ENCODE measurements at regions not wholly inside any gene's neighbourhood (a gene's known extent, or its start where the extent isn't known, plus 50 kb on each side); places are given as distances from the start of the nearest gene placed in this dataset.
A peak's percentile ranks its signal among the peaks of the same experiment; 100 is the strongest.

DNA sequence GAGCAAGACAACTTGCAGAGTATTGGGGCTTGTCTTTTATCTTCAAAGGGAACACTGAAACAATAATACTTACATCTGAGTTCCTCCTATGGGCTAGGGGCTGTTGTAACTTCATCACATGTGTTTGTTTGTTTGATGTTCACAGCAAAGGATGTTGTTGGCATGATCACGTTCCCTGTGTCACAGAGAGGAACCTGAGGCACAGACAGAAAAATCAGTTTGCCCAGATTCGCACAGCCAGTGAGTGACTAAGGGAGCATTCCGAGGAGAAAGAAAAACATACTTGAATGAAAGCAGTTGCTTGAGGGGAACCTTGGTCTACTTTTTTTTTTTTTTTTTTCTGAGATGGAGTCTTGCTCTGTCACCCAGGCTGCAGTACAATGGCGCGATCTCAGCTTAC, 87.2 kb upstream of the PFKP start (continued):
- TF ChIP-seq, protein P1, sequence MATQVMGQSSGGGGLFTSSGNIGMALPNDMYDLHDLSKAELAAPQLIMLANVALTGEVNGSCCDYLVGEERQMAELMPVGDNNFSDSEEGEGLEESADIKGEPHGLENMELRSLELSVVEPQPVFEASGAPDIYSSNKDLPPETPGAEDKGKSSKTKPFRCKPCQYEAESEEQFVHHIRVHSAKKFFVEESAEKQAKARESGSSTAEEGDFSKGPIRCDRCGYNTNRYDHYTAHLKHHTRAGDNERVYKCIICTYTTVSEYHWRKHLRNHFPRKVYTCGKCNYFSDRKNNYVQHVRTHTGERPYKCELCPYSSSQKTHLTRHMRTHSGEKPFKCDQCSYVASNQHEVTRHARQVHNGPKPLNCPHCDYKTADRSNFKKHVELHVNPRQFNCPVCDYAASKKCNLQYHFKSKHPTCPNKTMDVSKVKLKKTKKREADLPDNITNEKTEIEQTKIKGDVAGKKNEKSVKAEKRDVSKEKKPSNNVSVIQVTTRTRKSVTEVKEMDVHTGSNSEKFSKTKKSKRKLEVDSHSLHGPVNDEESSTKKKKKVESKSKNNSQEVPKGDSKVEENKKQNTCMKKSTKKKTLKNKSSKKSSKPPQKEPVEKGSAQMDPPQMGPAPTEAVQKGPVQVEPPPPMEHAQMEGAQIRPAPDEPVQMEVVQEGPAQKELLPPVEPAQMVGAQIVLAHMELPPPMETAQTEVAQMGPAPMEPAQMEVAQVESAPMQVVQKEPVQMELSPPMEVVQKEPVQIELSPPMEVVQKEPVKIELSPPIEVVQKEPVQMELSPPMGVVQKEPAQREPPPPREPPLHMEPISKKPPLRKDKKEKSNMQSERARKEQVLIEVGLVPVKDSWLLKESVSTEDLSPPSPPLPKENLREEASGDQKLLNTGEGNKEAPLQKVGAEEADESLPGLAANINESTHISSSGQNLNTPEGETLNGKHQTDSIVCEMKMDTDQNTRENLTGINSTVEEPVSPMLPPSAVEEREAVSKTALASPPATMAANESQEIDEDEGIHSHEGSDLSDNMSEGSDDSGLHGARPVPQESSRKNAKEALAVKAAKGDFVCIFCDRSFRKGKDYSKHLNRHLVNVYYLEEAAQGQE (IDR thresholded peaks at IDR 0.05; ENCODE audit: unreplicated experiment) = no peak
- TF ChIP-seq STAT1 (IDR thresholded peaks at IDR 0.05; ENCODE audit: unreplicated experiment) (no peak), EZH2 (IDR thresholded peaks at IDR 0.05; ENCODE audit: low read depth, unreplicated experiment) (no peak), CTCF (conservative IDR thresholded peaks at IDR 0.05; ENCODE audit: low read depth in 2 of 2) (no peak), EZH2phosphoT487 (IDR thresholded peaks at IDR 0.05; ENCODE audit: unreplicated experiment) (no peak), POLR2AphosphoS5 (IDR thresholded peaks at IDR 0.05; ENCODE audit: low read depth) (no peak), ETS1 (IDR thresholded peaks at IDR 0.05) (no peak), NANOG (IDR thresholded peaks at IDR 0.05; ENCODE audit: borderline replicate concordance) (no peak), JUNB (IDR thresholded peaks at IDR 0.05; ENCODE audit: unreplicated experiment) (no peak)

- Histone ChIP-seq H3K9me2 (ENCODE audit: insufficient read depth) (no peaks in the 10 kb centered on the region), H3K79me2 (replicated peaks; ENCODE audit: insufficient read depth) (no peaks in the 10 kb centered on the region), H3K4me2 (no peak overlapping the region), H3K4me3 (no peak overlapping the region), H2AFZ (0 out of 2 replicates have a peak overlapping the region, but pooled peaks have one; percentile 23), H4K20me1 (replicated peaks; ENCODE audit: insufficient read depth) (no peaks in the 10 kb centered on the region), H3K36me3 (ENCODE audit: insufficient read depth) (no peaks in the 10 kb centered on the region), H3K4me1 (ENCODE audit: insufficient read depth) (0 out of 2 replicates have a peak, but pooled peaks cover 5% of the 10 kb centered on the region), H3K27ac (ENCODE audit: low read depth) (no peak overlapping the region), H3K27me3 (ENCODE audit: insufficient read depth) (no peaks in the 10 kb centered on the region), H3F3A (replicated peaks; ENCODE audit: low read depth) (no peaks in the 10 kb centered on the region)
- H3K27me3 Mint-ChIP-seq (ENCODE audit: insufficient read depth, low read depth, poor library complexity) = peaks cover 7% of the 10 kb centered on the region
- H3K36me3 Mint-ChIP-seq (ENCODE audit: low read depth) = no peaks in the 10 kb centered on the region
- DNase-seq (ENCODE audit: low spot score) = no peak
- H3K9me3 Mint-ChIP-seq = no peaks in the 10 kb centered on the region
- H3K27ac Mint-ChIP-seq = peak overlapping the region; percentile 9; the same call in 1 of the 2 replicates
- no peak overlapping the region for H3K4me3 Mint-ChIP-seq
- H3K4me1 Mint-ChIP-seq = peaks cover 6% of the 10 kb centered on the region; the same call in 1 of the 3 replicates
- ATAC-seq = no peak
- TF ChIP-seq NANOG (IDR thresholded peaks at IDR 0.05; ENCODE audit: borderline replicate concordance) (no peak), CTCF (conservative IDR thresholded peaks at IDR 0.05; ENCODE audit: low read depth in 2 of 2) (no peak), EZH2phosphoT487 (IDR thresholded peaks at IDR 0.05; ENCODE audit: unreplicated experiment) (no peak), EZH2 (IDR thresholded peaks at IDR 0.05; ENCODE audit: low read depth, unreplicated experiment) (no peak), ZNF331 (CRISPR knock-in tag; IDR thresholded peaks at IDR 0.05; ENCODE audit: low read depth) (no peak), JUNB (IDR thresholded peaks at IDR 0.05; ENCODE audit: unreplicated experiment) (no peak), ETS1 (IDR thresholded peaks at IDR 0.05) (no peak)
Observed at GRCh38 chr10:2979306-2979705, 88.0 kb upstream of the PFKP start.
